ENCODE measurements at regions not wholly inside any gene's neighbourhood (a gene's known extent, or its start where the extent isn't known, plus 50 kb on each side); places are given as distances from the start of the nearest gene placed in this dataset.

DNA sequence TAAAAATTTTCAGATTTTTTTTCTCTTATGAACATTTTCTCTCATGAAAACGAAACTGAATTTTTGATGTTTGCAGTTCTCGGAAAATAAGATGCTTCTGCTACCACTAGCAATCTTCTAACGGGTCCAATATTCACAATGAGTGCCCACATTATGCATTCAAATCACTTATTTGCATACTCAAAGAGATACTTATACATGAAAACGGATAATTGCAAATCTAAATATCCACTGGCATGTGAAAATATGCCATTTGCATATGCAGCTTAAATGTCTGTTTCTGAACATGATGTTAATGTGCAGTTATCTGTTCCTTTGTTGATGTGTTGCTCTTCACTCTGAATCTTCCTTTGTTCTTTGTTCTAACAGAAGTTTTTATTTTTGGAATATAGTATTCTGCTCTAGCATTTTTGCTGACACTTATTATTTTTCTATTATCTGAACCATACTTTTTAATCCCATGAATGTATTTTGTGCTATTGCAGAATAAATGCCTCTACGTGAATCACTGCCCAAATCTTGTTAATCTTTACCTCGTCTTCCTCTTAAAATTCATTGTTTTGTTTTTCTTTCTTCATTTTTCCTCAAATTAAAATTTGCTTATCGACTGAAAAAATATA is 259.4 kb upstream of the BRINP3 start:
- H3K4me3 ChIP-seq (ENCODE audit: low read depth, low read length), result no peak overlapping the region
- TF ChIP-seq, protein P1, sequence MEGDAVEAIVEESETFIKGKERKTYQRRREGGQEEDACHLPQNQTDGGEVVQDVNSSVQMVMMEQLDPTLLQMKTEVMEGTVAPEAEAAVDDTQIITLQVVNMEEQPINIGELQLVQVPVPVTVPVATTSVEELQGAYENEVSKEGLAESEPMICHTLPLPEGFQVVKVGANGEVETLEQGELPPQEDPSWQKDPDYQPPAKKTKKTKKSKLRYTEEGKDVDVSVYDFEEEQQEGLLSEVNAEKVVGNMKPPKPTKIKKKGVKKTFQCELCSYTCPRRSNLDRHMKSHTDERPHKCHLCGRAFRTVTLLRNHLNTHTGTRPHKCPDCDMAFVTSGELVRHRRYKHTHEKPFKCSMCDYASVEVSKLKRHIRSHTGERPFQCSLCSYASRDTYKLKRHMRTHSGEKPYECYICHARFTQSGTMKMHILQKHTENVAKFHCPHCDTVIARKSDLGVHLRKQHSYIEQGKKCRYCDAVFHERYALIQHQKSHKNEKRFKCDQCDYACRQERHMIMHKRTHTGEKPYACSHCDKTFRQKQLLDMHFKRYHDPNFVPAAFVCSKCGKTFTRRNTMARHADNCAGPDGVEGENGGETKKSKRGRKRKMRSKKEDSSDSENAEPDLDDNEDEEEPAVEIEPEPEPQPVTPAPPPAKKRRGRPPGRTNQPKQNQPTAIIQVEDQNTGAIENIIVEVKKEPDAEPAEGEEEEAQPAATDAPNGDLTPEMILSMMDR (IDR thresholded peaks at IDR 0.05; ENCODE audit: borderline replicate concordance, insufficient read depth, low read depth, low read length), result no peak

DNA sequence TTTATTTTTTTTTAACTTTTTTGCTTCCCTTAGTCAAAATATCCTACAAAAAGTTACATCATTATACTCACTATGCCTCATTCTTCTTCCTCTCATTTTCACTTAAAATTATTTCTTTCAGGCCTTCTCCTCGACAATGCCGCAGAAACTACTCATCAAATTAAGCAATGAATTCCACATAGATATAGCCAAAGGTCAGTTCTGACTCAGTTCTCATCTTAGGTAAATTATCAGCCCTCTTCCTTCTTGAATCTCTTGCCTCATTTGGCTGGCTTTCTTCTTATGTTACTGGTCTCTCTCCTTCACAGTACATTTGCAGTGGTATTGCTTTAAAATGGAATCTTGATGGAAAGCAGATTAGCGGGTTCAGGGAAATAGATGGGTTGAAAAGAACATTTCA is 260.7 kb upstream of the BRINP3 start:
- H3K4me3 ChIP-seq (ENCODE audit: low read depth, low read length), result no peak overlapping the region
- TF ChIP-seq, protein P1 (IDR thresholded peaks at IDR 0.05; ENCODE audit: borderline replicate concordance, insufficient read depth, low read depth, low read length), result no peak

DNA sequence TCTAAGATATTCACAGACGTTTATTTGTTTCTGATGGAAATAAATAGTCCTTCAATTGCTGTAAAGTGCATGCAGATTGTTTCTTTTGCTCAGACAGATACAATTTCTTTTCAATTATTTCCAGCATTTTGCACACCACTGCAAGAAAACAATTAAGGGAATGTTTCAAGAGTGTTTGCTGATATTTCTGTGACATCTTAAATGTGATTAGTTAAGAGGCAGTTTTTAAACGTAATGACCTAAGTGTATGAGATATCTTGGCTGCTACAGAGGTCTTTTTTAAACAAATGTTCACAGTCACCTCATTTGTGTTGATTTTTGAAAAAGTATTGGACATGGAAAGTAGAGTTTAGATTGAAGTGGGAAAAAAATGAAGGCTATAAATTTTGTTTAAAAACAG is 262.3 kb upstream of the BRINP3 start:
- TF ChIP-seq, protein P1 (IDR thresholded peaks at IDR 0.05; ENCODE audit: borderline replicate concordance, insufficient read depth, low read depth, low read length), result no peak
- H3K4me3 ChIP-seq (ENCODE audit: low read depth, low read length), result no peak overlapping the region

DNA sequence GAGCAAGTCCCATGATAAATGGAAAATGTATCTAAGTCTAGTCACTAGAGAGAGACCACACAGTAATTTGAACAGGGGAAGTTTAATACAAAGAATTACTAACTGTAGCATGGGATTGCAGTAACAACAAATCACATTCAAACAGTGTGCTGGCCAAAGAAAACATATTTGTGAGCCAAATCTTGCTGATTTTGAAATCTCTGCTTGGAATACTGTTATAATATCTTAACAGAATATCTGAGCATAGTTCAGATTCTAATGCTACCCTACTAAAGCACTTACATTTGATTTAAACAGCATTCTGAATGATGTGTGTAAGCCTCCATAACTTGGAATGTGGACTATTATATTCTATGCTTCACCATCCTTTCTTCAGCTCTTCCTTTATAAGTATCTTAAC is 270.0 kb upstream of the BRINP3 start:
- no peak overlapping the region for H3K4me3 ChIP-seq (ENCODE audit: low read depth, low read length)
- TF ChIP-seq, protein P1 (IDR thresholded peaks at IDR 0.05; ENCODE audit: borderline replicate concordance, insufficient read depth, low read depth, low read length), result no peak

DNA sequence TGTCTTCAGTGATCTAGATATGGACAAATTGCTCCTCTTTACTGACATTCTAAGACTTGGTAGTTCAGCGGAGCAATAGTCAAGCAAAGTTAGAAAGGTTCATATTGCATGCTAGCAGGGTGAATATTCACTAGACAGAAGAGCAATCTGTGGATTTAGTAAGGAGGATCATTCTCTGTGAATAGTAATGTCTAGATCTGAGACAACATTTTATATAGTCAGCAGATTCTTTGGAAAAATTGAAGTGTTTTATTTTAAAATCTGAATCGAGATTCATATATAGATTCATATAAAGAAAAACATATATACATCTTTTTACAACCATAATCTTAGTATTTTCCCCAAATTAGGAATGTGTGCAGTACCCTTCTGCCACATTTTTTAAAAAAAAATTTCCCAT is 274.5 kb upstream of the BRINP3 start:
- TF ChIP-seq, protein P1 (IDR thresholded peaks at IDR 0.05; ENCODE audit: borderline replicate concordance, insufficient read depth, low read depth, low read length), result no peak
- H3K4me3 ChIP-seq (ENCODE audit: low read depth, low read length), result no peak overlapping the region

DNA sequence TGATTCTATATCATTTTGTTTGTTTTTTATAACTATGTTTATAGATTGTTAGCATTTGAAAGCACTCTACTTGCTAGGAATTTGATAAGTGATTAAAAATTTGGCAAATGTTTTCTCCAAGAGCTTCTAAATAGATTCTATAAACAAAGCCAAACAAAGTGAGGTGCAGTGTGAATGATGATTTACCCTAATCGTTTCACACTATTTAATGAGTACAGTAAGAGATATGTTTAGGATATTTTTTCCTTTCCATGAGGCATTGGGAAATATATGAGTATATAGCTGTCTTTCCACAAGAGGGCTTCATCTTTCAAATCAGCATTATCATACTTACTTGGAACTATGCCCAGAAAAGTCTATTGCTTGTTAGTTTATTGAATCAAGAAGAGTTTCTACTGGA is 277.0 kb upstream of the BRINP3 start:
- H3K4me3 ChIP-seq (ENCODE audit: low read depth, low read length), result no peak overlapping the region
- TF ChIP-seq, protein P1 (IDR thresholded peaks at IDR 0.05; ENCODE audit: borderline replicate concordance, insufficient read depth, low read depth, low read length), result no peak

DNA sequence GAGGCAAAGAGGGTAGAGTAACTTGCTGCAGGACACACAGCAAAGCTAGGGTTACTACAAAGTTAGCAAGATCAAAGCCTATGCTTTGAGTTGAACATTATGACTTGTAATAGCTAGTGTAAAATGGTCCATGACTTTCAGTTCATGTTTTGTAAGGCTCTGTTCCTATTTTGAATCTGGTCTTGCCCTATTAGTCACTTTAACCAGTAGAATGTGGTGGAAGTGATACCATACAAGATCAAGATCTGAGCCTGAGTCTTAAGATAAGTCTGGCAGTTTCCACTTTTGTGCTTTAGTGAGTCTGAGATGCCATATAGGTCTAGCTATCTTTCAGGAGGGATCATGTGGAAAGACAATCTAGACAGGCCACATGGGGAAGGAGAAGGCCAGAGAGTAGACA is 282.1 kb upstream of the BRINP3 start:
- no peak overlapping the region for H3K4me3 ChIP-seq (ENCODE audit: low read depth, low read length)
- TF ChIP-seq, protein P1 (IDR thresholded peaks at IDR 0.05; ENCODE audit: borderline replicate concordance, insufficient read depth, low read depth, low read length), result no peak

All from GM12875 (cell line).